ENCODE measurements at regions not wholly inside any gene's neighbourhood (a gene's known extent, or its start where the extent isn't known, plus 50 kb on each side); places are given as distances from the start of the nearest gene placed in this dataset.

- TF ChIP-seq CTCF (IDR thresholded peaks at IDR 0.05; ENCODE audit: low read depth, low read length) = no peak
- Histone ChIP-seq H3K4me3 (ENCODE audit: low read depth, low read length) (no peak overlapping the region), H3K27me3 (ENCODE audit: insufficient read depth, low read depth, severe bottlenecking) (no peaks in the 10 kb centered on the region), H3K27ac (no peak overlapping the region), H3K9me3 (ENCODE audit: severe bottlenecking) (no peaks in the 10 kb centered on the region), H3K36me3 (no peaks in the 10 kb centered on the region)
- no peak for DNase-seq
Observed at GRCh38 chr3:146747051-146747450, 141.9 kb upstream of the PLSCR5 start.

- Histone ChIP-seq H3K9me3 (ENCODE audit: severe bottlenecking) (no peaks in the 10 kb centered on the region), H3K4me3 (ENCODE audit: low read depth, low read length) (no peak overlapping the region), H3K36me3 (no peaks in the 10 kb centered on the region), H3K27ac (no peak overlapping the region), H3K27me3 (ENCODE audit: insufficient read depth, low read depth, severe bottlenecking) (no peaks in the 10 kb centered on the region)
- DNase-seq = no peak
- no peak for TF ChIP-seq CTCF (IDR thresholded peaks at IDR 0.05; ENCODE audit: low read depth, low read length)
Observed at GRCh38 chr3:146746190-146746589, 141.0 kb upstream of the PLSCR5 start.

GRCh38 chr3:146739203-146739671 lies 134.1 kb upstream of the PLSCR5 start:
- no peak for TF ChIP-seq CTCF (IDR thresholded peaks at IDR 0.05; ENCODE audit: low read depth, low read length)
- no peaks in the 10 kb centered on the region for H3K27me3 ChIP-seq (ENCODE audit: insufficient read depth, low read depth, severe bottlenecking)
- no peaks in the 10 kb centered on the region for H3K36me3 ChIP-seq
- DNase-seq = no peak
- H3K9me3 ChIP-seq (ENCODE audit: severe bottlenecking) = no peaks in the 10 kb centered on the region
- H3K4me3 ChIP-seq (ENCODE audit: low read depth, low read length) = no peak overlapping the region
- no peak overlapping the region for H3K27ac ChIP-seq

- no peak for TF ChIP-seq CTCF (IDR thresholded peaks at IDR 0.05; ENCODE audit: low read depth, low read length)
- no peak overlapping the region for H3K27ac ChIP-seq
- no peaks in the 10 kb centered on the region for H3K9me3 ChIP-seq (ENCODE audit: severe bottlenecking)
- H3K27me3 ChIP-seq (ENCODE audit: insufficient read depth, low read depth, severe bottlenecking) = no peaks in the 10 kb centered on the region
- H3K36me3 ChIP-seq = no peaks in the 10 kb centered on the region
- no peak for DNase-seq
- H3K4me3 ChIP-seq (ENCODE audit: low read depth, low read length) = no peak overlapping the region
Observed at GRCh38 chr3:146732325-146732724, 127.2 kb upstream of the PLSCR5 start.

- H3K27me3 ChIP-seq (ENCODE audit: insufficient read depth, low read depth, severe bottlenecking) = no peaks in the 10 kb centered on the region
- no peak overlapping the region for H3K27ac ChIP-seq
- no peaks in the 10 kb centered on the region for H3K9me3 ChIP-seq (ENCODE audit: severe bottlenecking)
- no peaks in the 10 kb centered on the region for H3K36me3 ChIP-seq
- H3K4me3 ChIP-seq (ENCODE audit: low read depth, low read length) = no peak overlapping the region
- DNase-seq = no peak
- TF ChIP-seq CTCF (IDR thresholded peaks at IDR 0.05; ENCODE audit: low read depth, low read length) = no peak
Observed at GRCh38 chr3:146715170-146715569, 110.0 kb upstream of the PLSCR5 start.

GRCh38 chr3:146712806-146713205 lies 107.7 kb upstream of the PLSCR5 start:
- H3K4me3 ChIP-seq (ENCODE audit: low read depth, low read length) = no peak overlapping the region

More at GRCh38 chr3:146712806-146713205, 107.7 kb upstream of the PLSCR5 start:
- DNase-seq = no peak
- Histone ChIP-seq H3K27ac (no peak overlapping the region), H3K9me3 (ENCODE audit: severe bottlenecking) (no peaks in the 10 kb centered on the region), H3K36me3 (no peaks in the 10 kb centered on the region), H3K27me3 (ENCODE audit: insufficient read depth, low read depth, severe bottlenecking) (no peaks in the 10 kb centered on the region)
- TF ChIP-seq CTCF (IDR thresholded peaks at IDR 0.05; ENCODE audit: low read depth, low read length) = no peak
